Lung microvascular endothelial cell (primary cell): ENCODE measurements at regions not wholly inside any gene's neighbourhood (a gene's known extent, or its start where the extent isn't known, plus 50 kb on each side); places are given as distances from the start of the nearest gene placed in this dataset.
A peak's percentile ranks its signal among the peaks of the same experiment; 100 is the strongest.
"Not testable (repeated sequence)": the region's sequence is repeated elsewhere in the genome, so short reads cannot be mapped to it uniquely, and the experiment has no call there.

ENCODE experiments used
- DNase-seq, 2 donors: peaks; one replicate each; pipeline versions ENCODE4 v3.0.0 to v3.0.0-alpha.2; 2010; ENCODE audit warnings: low read depth in 2 of 2

GRCh38 chr5:57960569-57960968 lies 478.0 kb upstream of the ACTBL2 start:
- DNase-seq: no peak

GRCh38 chr5:57956636-57957035 lies 474.0 kb upstream of the ACTBL2 start:
- DNase-seq: peak in 1 of 2 donors; percentile 65

- peak in 1 of 2 donors; percentile 31 for DNase-seq
Observed at GRCh38 chr5:57955511-57955910, 472.9 kb upstream of the ACTBL2 start.

GRCh38 chr5:57953792-57954191 lies 471.2 kb upstream of the ACTBL2 start:
- DNase-seq: no peak

- no peak for DNase-seq
Observed at GRCh38 chr5:57950616-57951228, 468.1 kb upstream of the ACTBL2 start.

GRCh38 chr5:57948091-57948490 lies 465.5 kb upstream of the ACTBL2 start:
- DNase-seq: no peak

- no peak for DNase-seq
Observed at GRCh38 chr5:57947181-57947580, 464.6 kb upstream of the ACTBL2 start.

- no peak for DNase-seq
Observed at GRCh38 chr5:57940879-57941278, 458.3 kb upstream of the ACTBL2 start.

GRCh38 chr5:57940236-57940635 lies 457.6 kb upstream of the ACTBL2 start:
- no peak for DNase-seq

- DNase-seq: no peak
Observed at GRCh38 chr5:57939771-57940170, 457.2 kb upstream of the ACTBL2 start.

- DNase-seq: no peak
Observed at GRCh38 chr5:57939335-57939734, 456.7 kb upstream of the ACTBL2 start.

GRCh38 chr5:57938174-57938557 lies 455.6 kb upstream of the ACTBL2 start:
- DNase-seq: no peak

GRCh38 chr5:57937501-57938173 lies 455.0 kb upstream of the ACTBL2 start:
- DNase-seq: no peak

GRCh38 chr5:57937025-57937424 lies 454.4 kb upstream of the ACTBL2 start:
- no peak for DNase-seq

- DNase-seq: peak in 1 of 2 donors; percentile 4
Observed at GRCh38 chr5:57932761-57933160, 450.1 kb upstream of the ACTBL2 start.

- DNase-seq: no peak
Observed at GRCh38 chr5:57931807-57932206, 449.2 kb upstream of the ACTBL2 start.

- DNase-seq: no peak
Observed at GRCh38 chr5:57931352-57931751, 448.7 kb upstream of the ACTBL2 start.

- DNase-seq: no peak
Observed at GRCh38 chr5:57929271-57929670, 446.7 kb upstream of the ACTBL2 start.

GRCh38 chr5:57923094-57923493 lies 440.5 kb upstream of the ACTBL2 start:
- DNase-seq: not testable (repeated sequence)

- DNase-seq: no peak
Observed at GRCh38 chr5:57917004-57917403, 434.4 kb upstream of the ACTBL2 start.

GRCh38 chr5:57915536-57915935 lies 432.9 kb upstream of the ACTBL2 start:
- no peak for DNase-seq

GRCh38 chr5:57911438-57911837 lies 428.8 kb upstream of the ACTBL2 start:
- peak in 1 of 2 donors; percentile 61 for DNase-seq

GRCh38 chr5:57906671-57907070 lies 424.1 kb upstream of the ACTBL2 start:
- no peak for DNase-seq
